Glomerular endothelial cell (primary cell): ENCODE measurements at regions not wholly inside any gene's neighbourhood (a gene's known extent, or its start where the extent isn't known, plus 50 kb on each side); places are given as distances from the start of the nearest gene placed in this dataset.

Source experiments
- DNase-seq: peaks from one replicate; pipeline ENCODE4 v3.0.0-alpha.2; 2011; ENCODE audit warnings: low read depth, low spot score; ENCODE audit errors: extremely low read depth

DNA sequence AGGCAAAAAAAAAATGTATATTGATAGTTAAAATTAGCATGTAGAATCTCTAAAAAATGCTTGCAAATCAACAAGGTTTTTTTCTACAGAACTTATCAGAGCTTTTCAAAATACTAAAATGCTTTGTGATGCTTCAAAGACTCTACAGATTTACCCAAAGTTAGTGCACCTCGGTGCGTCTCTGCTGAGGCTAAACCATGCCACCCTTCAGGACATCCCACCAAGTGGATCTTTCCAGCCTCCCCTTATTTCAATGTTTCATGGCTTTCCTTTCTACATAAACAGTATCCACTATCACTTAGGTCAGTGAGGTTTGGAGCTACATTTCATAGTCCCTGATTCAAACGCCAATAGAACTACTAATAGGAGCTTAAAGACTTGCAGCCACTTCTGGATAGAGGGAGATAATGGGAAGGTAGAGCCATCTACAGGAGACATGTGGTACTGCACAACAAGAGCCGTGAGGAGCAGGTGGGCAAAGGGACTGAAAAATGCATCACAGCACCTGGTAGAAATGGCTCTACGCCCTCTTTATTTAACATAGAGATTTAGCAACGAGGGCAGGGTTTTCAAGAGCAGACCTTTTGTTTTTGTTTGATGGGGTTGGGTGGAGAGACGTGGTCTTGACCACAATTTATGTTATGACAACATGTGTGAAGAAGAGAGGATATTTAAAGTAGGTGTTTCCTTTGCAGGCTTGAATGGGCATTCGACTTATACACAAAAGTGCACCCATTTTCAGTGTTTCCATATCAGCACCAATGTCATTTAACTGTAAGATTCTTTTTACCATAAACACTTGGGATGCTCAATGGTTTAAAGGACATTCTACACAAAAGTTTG lies 56.1 kb upstream of the SLC35G4 start:
- DNase-seq, result peak; percentile 14

DNA sequence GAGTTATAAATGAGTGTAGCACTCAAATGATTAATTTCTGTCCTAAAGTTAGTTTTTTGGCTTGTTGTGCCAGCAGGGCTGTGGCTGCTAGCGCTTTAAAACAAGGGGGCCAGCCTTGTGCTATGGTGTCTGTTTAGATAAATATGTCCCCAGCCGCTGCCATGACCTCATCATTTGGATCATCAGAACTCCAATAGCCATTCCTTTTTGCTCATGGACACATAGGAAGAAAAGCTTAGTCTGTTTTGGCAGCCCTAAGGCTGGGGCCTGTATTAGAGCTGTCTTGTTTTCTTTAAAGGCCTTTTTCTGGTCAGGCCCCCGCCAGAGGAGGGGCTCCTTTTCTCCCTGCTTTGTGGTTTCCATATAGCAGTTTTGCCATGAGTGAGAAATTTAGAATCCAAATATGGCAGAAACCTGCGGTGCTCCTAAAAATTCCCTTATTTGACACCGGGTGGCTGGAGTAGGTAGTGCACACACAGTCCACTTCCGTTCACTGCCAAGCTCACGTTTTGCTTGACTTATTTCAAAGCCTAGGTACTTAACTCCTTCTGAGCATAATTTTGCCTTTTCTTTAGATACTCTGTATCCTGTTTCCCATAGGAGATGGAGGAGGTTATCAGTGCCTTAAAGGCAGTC lies 60.4 kb upstream of the SLC35G4 start:
- no peak for DNase-seq

DNA sequence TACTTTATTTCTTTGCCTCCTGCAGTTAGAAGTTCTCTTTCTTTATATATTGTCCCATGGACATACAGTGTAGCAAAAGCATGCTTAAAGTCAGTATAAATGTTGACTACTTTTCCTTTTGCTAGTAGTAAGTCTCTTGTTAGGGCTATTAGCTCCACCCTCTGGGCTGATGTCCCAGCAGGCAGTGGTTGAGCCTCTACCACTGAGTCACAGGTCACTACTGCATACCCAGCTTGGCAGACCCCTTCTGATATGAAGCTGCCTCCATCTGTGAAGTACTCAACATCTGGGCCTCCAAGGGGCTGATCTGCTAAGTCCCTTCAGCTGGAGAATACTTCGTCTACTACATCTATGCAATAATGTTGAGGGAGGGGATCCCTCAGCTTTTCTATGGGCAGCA lies 61.0 kb upstream of the SLC35G4 start:
- DNase-seq, result no peak

DNA sequence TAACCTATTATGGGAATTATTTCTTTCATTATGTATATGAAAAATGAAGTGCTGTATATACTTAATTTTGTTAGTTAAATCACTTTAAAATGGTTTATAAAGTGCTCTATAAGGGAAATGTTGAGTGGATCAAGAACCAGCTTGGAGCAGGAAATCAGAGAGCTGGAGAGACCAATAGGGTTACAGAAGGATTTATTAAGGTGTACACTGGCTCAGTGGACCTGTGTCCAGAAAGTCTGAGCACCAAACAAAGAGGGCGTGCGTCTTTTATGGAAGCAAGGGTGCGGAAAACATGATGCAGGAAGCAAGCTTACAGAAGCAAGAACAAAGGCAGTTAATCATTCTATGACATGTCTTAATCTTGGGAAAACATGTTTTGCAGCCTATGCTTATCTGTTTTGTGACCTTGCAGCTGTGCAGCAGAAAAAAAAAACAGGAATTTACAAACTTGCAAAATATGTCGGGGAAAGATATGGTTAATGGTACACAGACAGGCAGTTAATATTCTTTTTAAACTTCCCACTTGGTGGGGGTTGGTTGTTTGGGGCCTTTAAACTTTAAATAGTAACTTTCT lies 65.2 kb upstream of the SLC35G4 start:
- no peak for DNase-seq

DNA sequence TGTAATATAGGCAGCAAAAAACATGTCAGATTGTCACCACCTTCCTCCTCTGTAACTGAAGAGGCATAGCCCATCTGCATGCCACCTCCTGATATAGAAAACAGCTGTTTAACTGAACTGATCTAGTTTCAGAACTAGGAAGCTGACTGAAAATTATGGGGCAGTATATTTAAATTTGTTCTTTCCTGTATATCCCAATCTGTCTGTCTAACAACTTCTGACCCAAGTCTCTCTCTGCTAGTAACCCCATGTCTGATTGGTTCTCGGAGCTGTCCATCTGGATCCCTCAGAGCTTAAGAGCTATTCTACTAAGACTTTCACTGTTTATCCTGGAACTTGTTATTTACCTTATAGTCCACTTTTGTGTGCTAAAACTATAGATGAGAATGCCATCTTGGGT lies 68.2 kb upstream of the SLC35G4 start:
- no peak for DNase-seq

DNA sequence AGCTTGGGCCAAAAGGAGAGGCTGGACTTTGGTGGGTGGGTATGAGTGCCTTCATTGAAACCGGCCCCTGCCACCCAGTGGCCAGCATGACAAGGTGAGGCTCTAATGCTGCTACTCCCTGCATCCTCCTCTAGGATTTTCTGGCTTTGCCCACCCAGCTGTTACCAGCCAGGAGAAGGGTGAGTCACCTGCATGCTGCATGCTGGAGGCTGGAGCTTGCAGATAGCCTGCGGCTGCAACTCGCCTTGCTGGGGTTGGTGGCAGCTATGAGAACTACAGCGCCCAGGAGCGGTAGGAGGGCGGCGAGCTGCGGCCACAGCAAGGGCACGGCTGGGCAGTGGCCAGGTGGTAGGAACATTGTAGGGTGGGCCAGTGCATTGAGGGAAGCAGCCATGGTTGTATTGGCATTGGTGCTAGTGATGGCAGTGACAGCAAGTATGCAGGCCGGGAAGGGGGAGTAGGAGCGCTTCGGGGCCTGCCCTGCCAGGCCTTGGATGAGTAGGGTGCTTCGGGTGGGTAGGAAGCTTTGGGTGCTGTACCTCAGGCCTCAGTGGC lies 75.4 kb upstream of the SLC35G4 start:
- no peak for DNase-seq

DNA sequence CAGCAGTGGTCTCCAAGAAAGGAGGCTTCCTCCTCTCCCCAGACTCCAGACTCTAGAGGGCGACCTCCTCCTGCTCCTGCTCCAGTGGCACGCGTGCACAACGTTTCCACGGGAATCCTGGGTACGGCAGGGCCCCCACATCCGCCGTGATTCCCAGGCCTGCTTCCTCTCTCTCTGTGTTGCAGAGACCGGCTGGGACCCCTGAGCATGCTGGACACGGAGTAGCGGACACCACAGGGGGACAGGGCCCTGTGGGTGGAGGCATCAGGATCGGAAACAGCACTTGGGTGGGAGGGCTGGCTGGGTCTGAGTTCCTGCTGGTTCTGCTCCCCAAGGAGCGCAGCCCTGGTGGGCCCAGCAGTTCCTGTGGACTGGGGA lies 75.9 kb upstream of the SLC35G4 start:
- no peak for DNase-seq

DNA sequence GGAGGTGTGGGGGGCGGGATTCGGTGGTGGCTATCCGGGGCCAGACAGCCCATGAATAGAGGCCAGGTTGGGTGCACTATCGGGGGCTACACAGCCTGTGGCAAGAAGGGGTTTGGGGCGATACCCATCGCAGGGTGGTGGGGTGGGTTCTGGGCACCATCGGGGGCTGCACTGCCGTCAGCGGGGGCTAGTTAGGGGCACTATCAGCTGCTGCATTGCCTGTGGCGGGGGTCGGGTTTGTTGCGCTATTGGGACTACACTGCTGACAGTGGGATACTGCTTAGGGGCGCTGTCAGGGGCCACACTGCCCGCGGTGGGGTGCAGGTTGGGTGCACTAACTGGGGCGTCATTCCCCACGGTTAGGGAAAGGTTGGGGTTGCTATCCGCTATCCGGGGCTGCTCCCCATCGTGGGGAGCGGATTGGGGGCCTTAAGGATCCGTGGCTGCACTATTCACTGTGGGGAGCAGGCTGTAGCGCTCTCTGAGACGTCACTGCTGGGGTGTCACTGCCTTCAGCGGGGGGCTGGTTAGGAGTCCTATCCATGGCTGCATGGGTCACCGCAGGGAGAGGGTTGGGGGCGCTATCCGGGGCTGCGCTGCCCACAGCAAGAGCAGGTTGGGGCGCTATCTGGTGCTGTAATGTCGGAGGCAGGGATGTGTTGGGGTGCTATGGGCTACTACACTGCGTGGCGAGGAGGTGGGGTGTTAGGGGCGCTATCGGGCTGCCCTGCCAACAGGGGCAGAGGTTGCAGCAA lies 76.5 kb upstream of the SLC35G4 start:
- no peak for DNase-seq

DNA sequence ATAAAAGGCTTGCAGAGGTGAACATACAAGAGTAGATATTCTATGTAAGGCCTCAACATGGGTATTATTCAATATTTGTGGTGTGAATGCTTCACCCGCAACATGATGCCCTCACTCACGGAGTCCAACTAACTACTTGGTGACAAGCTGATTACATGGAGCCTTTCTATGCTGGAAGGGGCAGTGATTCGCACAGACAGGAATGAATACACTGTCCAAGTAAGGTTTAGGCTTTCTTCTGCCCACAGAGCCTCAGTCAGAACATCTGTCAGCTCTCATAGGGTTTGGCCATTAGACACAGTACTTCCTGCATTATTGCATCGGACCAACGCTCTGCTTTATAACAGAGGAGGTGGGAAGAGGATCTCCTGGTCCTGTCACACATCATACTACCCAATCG lies 80.3 kb upstream of the SLC35G4 start:
- DNase-seq, result no peak

DNA sequence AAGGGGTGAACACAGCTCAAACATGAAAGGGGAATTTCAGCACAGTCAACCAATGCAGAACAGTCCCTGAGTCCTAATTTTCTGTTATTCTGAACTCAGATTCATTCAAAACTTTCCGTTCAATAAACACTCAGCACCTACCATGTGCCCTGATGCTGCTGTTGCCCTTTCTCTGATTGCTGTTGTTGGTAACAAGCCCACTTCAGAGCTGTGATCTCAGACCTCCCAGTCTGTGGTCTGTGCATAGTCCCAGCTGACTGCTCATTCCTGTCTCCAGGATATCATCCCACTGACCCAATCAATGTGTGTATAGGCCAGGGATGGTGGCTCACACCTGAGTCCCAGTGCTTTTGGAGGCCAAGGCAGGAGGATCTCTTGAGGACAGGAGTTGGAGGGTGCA lies 82.7 kb upstream of the SLC35G4 start:
- DNase-seq, result no peak

DNA sequence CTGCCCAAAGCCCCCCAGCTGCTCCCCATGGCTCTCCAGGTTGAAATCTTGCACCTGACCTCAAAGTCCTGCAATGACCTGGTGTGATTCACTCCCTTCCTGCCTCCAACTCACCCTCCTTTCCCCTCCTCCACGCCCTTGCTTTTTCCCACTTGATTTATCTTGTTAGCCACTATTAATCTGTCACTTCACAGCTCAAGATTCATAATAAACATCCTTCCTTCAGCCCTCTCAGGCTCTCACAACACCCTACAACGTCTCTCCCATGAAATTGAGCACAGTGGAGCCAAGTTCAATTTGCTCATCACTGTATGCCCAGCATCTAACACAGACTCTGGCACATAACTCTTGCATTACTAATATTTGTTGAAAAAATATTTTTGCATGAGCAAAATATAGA lies 85.6 kb upstream of the SLC35G4 start:
- DNase-seq, result no peak

DNA sequence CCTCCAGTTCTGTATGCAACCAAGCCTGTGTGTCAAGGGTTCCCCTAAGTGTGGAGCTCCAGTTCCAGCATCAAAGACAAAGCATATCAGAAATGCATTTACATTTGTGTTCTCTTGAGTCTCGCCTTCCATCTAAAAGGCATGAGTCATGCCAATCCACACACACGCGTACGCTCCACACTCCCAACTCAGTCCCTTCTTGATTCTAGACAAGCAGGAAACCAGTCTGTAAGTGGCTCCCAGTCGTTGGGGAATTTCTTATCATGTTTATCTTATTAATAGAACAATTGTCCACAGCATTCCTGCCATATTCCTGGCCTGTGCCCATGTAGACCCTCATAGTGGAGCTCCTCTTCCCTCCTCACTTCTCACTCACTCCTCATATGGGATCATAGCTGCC lies 86.4 kb upstream of the SLC35G4 start:
- no peak for DNase-seq

DNA sequence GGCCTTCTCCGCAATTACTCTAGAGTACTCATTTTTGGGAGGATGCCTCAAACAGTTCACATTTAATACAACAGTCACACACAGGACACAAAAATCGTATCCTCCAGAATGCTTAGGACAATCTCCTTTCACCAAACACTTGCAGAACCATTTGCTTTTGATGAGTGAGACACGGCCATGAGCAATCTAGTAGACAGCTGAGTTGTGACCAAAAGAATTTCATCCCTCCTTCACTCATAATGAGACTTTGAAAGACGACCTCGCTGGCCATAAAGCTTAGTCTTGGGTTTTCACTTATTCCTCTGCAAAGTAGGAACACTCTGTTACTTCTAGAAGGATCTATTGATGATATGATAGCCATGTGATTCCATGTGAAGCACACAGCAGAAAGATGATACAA lies 87.5 kb upstream of the SLC35G4 start:
- no peak for DNase-seq

DNA sequence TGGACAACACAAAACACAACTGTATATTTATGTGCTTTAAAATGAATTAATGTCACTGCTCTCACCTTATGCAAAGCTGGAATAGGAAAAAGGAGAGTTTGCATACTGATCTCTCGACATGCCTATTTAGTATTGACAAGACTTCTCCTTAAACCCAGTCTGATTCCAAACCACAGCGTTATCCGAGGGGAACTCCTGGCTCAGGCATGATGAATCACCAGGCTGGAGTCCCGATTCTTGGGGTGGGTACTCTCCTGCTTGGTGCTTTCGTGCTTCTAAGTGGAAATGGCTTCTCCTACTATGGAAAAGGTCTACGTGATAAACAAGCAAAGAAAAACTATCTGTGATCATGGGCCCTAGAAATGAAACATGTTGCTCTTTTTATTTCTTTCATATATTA lies 88.9 kb upstream of the SLC35G4 start:
- DNase-seq, result no peak

DNA sequence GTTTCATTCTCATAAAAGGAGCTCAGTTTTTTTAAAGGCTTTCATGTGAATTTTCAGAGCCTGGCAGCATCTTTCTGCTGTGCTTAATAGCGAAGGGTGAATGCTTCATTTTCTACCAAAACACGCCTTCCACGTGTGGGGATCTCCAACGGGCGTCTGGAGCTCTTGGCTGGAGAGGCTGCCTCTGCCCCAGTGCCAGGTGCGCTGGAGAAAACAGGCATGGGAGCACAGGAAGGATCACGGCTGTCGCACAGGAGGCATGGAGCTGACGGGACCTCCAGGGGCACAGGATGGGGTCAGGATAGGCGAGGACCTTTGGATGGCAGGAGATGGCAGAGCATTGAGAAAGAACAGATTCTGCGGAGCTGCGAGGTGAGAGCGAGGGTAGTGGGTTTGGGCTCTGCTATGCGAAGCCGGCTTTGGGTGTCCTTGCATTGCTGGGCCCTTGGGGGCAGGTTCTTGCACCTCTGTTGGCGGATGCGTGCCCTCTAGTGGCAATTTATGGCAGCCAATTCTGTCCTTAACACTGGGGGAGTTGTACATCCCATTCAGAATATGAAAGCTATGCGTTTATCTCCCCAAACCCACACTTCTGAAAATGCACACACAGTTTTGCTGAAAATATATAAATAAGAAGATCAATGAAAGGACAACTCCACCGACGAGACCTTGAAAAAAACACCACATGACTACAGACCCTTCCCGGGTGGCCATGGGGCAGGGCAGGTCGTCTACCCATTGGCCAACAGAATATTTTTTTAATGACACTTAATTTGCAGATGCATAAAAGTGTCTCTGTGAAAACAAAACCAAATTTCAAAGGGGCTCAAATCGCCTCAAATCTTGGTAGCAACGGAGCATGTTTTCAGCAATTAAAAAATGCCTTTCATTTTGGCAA lies 90.4 kb upstream of the SLC35G4 start:
- no peak for DNase-seq

DNA sequence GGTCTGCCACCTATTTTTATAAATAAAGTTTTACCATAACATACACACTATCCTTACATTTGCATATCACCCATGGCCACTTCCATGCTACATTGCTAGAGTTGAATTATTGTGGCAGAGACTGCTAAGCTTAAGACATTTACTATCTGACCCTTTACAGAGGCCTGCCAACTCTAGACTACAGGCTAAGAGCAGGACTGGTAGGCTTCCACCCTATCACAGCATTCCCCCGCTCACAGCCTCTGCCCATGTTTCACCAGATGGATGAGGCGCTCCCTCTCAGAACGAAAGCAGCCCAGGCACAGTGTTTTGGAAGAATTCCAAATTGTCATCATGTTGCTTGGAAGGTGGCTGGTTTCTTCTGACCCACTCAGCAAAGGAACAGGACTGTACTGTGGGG lies 91.7 kb upstream of the SLC35G4 start:
- no peak for DNase-seq

DNA sequence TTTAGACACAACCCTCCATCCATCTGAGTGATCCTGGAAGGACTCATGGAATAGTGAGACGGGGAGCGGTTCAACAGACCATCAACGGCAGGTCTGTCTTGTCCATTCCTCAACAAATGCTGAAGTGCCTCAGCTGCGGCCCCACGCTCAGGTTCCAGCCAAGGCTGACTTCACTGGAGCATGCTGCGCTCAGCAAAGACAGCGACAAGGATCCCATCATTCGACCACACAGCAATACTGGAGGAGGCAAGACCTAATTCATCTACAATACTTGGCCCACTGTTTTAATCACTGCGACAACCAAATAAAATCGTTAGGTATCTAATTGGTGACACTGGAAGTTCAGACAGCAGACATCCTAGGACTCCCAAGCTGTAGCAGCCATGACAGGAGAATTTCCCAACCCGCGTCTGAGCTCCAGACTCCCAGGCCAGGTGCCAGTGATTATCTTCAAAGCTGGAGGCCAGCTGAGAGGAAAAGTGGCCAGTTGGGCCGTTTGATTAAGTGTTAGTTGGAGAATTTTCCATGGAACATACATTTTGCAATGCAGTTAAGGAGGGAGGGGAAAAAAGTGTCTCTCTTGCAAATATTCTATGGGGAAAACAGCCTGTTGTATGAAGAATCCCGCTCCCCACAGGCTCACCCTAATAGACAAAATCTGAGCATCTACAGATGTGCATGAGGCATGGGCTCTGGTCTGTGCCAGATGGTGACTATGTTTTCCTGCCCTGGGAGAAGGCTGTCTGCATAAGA lies 92.5 kb upstream of the SLC35G4 start:
- DNase-seq, result no peak

DNA sequence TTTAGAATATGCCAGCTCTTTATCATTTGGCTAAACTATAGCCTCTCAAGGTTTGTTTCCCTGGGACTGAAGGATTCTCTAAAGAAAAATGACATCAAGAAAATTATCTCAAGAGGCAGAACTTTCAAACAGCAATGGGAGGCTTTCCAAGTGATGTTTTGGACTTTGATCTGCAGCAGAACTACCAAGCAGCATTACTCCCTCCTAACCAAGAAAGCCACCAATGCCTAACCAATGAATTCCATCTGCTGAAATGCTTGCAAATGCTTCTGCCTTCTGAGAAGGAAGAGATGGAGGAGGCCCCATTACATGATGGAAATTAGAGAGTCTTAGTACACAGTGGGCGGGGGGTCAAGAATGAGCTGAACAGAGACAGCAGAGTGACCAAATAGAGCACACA lies 95.1 kb upstream of the SLC35G4 start:
- DNase-seq, result no peak
